GM19351 (cell line): ENCODE measurements at regions not wholly inside any gene's neighbourhood (a gene's known extent, or its start where the extent isn't known, plus 50 kb on each side); places are given as distances from the start of the nearest gene placed in this dataset.
"Not testable (repeated sequence)": the region's sequence is repeated elsewhere in the genome, so short reads cannot be mapped to it uniquely, and the experiment has no call there.

Source experiments
- ATAC-seq: cut with Tn5 transposase; IDR thresholded peaks from one replicate; pipeline ENCODE4 v1.9.1; 2021; ENCODE audit warnings: mild to moderate bottlenecking, moderate library complexity; ENCODE audit not compliant: unreplicated experiment

DNA sequence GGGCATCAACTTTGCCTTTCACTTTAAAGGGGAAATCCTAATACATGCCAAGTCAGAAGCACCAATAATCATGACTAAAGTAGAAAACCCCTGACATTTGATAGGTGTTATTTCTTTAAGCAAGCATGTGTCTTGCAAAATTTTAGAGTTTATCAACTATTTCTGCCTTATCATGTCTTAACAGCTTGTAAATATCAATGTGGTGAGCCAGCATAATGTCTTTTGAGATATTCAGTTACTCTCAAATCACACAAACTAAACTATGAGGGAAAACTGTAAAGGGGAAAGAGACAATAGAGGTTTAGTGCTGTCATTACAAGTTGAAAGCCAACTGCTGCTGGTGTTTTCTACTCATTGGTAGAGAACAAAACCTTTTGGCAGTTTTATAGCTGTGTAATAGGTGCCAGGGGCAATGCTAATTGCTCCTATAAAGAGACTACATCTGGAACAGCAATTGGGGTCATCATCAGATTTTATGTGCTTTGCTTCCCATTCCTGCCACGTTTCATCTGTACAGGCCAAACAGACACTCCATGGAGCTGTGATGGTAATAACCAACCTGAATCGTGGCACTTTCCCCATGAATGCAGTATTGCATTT, 1027.4 kb downstream of the FSCB start:
- no peak for ATAC-seq

GRCh38 chr14:43476822-43477221, 1030.3 kb downstream of the FSCB start:
- no peak for ATAC-seq

DNA sequence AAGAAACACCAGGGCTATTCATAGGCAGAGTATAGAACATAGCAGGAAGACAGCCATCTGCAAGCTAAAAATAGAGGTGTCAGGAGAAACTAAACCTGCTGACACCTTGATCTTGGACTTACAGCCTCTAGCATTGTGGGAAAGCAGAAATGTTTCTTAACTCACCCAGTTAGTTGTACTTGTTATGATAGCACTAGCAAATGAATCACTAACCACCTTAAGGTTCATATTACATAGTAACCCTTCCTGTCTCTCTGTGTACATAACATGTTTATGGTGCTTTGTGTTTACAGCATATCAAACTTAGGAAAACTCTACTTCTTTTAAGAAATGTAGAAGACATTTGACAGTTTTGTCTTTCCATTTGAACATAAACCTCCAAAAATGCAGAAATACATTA, 1031.3 kb downstream of the FSCB start:
- ATAC-seq, result no peak

GRCh38 chr14:43471595-43471994, 1035.5 kb downstream of the FSCB start:
- no peak for ATAC-seq

DNA sequence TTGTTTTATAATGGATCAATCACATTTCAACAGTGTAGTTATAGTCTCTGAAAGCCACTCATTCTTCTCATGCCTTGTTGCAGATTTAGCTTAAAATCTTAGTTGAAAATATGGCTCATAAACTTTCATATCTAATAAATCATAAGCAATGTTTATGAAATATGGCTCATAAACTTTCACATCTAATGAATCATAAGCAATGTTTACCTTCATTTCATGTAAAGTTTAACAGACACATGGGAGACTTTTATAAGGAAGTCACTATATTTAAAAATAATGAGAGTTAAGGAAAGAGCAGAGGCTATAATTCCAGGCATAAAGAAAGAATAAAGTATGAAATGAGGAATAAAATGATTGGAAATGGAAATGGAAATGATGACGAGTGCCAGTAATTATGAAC, 1042.1 kb downstream of the FSCB start:
- ATAC-seq, result no peak

DNA sequence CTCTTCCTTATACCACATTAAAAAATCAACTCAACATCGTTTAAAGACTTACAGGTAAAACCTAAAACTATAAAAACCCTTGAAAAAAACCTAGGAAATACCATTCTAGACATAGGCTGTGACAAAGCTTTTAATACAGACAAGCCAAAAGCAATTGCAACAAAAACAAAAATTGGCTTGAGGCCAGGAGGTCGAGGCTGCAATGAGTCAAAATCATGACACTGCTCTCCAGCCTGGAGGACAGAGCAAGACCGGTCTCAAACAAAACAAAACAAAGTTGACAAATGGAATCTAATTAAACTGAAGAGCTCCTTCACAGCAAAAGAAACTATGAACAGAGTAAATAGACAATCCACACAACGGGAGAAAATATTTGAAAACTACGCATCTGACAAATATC, 1057.8 kb downstream of the FSCB start:
- no peak for ATAC-seq

- ATAC-seq, result no peak
These were observed 1069.0 kb downstream of the FSCB start for GRCh38 chr14:43438056-43438455.

DNA sequence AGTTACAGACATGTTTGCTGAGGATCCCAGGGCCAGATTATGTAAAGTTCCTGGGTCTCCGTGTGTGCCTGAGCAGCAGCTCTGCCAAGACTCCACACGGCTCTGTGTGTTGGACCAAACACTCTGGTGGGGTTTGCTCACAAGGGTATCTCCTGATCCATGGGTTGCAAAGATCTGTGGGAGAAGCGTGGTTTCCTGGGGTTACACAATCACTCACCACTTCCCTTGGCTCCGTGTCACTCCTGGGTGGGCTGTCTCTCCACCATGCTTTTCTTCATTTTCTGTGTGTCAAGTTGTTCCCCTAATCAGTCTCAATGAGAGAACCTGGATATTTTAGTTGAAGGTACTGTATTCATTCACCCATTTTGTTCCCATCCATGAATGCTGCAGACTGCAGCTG, 1088.8 kb downstream of the FSCB start:
- ATAC-seq, result no peak

DNA sequence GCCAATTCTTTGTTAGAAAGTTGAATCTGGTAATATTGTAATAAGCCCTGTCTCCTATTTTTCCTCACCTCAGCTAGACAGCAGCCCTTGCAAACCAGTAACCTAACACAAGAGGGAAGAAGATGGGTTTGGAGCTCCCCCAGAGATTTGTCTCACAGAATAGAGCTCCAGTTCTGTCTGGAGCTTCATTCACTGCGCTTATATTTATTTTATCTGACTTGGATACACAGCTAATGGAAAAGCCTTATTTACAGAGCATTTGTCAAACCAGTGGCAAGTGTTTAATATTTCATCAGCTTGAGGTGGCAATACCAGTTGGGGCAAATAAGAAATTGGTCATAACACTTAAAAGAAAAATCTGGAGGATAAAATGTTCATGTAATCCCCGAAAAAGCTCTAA, 1094.0 kb downstream of the FSCB start:
- no peak for ATAC-seq

- ATAC-seq, result no peak
These were observed 1095.2 kb downstream of the FSCB start for GRCh38 chr14:43411841-43412240.

DNA sequence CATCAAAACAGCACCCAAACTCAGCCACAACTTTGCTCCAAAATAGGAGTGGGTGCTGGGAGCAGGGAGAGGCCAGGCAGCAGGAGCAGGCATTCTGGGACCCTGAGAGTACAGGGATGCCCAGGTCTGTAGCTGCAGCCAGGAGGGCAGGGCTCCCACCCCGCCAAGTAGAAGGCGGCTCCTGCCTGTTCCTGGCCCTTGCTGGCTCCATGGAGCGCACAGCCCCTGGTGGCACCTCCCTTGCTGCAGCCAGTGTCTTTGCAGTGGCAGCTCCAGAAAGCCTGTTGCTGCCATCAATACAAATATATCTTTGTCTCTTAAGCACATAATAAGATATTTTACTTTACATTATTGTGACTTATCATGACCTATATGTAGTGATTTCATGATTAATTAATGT, 1096.5 kb downstream of the FSCB start:
- ATAC-seq, result no peak

DNA sequence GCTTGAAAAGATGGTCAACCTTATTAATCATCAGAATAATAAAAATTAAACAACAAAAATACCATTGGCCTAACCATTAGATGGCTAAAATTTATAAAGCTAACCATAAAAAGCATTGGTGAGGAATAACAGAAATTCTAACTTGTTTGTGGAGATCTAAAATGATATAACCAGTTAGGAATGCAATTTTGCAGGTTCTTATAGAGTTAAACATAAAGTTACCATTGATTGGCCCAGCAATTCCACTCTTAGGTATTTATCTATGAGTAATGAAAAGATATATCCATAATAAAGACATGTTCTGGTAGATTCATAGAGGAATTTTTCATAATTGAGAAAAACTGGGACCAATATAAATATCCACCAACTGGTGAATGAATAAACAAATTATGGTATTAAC, 1098.6 kb downstream of the FSCB start:
- no peak for ATAC-seq

DNA sequence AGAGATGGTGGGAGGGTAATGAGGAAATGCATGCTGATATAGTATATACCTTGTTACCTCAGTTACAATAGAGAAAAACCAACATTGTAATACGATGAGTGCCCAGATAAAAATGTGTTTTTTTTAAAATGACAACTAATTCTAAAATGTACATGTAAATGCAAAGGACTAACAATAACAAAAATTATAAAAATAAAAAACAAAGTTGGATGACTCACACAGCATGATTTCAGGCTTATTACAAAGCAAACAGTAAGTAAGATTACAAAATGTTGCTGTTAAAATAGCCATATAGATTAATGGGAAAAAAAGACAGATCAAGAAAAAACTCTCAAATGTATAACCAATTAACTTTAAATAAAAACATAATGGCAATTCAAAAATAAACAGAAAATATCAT, 1099.4 kb downstream of the FSCB start:
- ATAC-seq, result no peak

DNA sequence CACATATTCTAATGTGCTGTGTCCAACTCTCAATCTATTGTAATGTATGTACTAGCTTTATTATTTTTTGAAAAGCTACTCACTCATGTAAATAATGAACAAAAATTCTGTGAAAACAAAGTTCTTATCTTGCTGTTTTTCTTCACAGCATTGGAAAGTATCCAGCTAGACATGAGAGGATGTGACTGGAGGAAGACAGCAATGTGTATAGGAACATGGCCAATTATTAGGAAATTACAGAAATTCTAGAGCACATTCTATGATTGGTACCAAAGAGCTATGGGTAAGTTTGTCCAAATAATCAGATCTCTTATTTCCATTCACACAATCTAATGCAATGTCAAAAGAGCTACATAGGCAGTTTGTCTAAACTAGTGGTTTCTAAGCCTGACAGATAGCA, 1100.2 kb downstream of the FSCB start:
- ATAC-seq, result no peak

GRCh38 chr14:43399289-43399688, 1107.8 kb downstream of the FSCB start:
- no peak for ATAC-seq

DNA sequence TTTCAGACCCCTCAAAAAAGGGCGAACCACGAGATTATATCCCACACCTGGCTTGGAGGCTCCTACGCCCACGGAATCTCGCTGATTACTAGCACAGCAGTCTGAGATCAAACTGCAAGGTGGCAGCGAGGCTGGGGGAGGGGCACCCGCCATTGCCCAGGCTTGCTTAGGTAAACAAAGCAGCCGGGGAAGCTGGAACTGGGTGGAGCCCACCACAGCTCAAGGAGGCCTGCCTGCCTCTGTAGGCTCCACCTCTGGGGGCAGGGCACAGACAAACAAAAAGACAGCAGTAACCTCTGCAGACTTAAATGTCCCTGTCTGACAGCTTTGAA, 1136.6 kb downstream of the FSCB start:
- ATAC-seq, result not testable (repeated sequence)

DNA sequence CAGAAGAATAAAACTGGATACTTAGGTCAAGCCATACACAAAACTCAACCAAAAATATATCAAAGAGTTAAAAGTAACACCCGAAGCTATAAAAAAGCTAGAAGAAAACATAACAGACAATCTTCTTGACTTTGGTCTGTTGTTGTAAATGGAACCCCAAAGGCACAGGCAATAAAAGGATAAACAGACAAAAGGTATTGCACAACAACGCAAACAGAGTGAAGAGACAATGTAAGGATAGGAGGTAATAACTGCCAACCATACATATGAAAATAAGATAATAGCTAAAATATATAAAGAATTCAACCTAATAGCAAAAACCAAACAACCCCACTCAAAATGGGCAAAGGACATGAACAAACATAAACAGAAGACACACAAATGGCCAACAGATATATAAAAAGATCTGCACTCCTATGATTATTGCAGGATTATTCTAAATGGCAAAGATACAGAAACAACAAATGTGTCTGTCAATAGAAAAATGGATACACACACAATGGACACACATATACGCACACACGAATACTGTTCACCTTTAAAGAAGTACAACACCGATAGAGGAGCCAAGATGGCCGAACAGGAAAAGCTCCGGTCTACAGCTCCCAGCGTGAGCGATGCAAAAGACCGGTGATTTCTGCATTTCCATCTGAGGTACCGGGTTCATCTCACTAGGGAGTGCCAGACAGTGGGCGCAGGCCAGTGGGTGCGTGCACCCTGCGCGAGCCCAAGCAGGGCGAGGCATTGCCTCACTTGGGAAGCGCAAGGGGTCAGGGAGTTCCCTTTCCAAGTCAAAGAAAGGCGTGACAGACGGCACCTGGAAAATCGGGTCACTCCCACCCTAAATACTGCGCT, 1137.1 kb downstream of the FSCB start:
- ATAC-seq, result no peak

- ATAC-seq, result no peak
These were observed 1144.5 kb downstream of the FSCB start for GRCh38 chr14:43362586-43362985.

DNA sequence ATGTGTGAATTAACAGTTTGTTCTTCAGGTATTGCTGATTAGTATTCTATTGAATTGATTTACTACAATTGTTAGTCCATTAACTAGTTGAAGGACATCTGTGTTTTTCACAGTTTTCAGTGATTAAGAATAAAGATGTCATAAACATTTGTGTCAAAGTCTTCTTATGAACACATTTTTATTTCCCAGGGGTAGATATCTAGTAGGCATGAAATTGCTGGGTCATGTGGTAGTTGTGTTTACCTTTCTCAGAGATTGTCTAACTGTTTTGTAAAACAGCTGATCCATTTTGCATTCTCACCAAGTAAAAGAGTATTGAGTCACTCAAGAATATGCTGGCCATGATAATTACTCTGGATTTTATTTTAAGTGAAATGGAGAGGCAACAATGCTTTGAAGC, 1145.3 kb downstream of the FSCB start:
- ATAC-seq, result no peak

GRCh38 chr14:43360239-43360638, 1146.8 kb downstream of the FSCB start:
- no peak for ATAC-seq

- ATAC-seq, result no peak
These were observed 1147.8 kb downstream of the FSCB start for GRCh38 chr14:43359317-43359716.

DNA sequence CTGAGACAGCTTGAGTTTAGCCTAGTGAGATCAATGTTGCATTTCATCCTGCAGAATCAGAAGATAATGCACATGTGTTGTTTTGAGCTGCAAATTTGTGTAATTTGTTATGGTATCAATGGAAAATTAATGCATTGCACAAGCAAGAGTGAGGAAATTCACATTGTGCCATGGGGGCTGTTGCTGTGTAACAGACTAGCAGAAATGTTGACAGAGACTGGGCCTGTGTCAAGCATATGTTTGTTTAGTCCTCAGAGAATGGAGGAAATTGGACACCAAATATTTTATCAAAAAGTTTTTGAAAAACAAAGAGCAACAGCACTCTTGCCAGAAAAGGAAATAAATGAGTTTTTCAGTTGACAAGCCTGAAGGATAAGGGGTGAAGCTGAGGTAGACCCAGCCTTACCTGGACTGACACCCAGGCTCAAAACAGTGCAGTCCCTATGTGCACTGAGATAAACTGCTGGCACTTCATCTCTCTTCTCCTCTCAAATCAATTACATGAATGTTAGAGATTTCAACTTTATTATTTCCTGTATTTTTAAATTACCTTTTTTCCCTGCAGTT, 1150.0 kb downstream of the FSCB start:
- ATAC-seq, result no peak
